HCT116 (cell line): ENCODE measurements at regions not wholly inside any gene's neighbourhood (a gene's known extent, or its start where the extent isn't known, plus 50 kb on each side); places are given as distances from the start of the nearest gene placed in this dataset.

ENCODE experiments used
- ATAC-seq: fragments of 200-7000 bp; cut with Tn5 transposase; 2 replicates; pipeline ENCODE4 v1.9.1; 2020; ENCODE audit warnings: mild to moderate bottlenecking, moderate library complexity
- BruUV-seq: library from RNA; stranded (reverse); fragments of 400-500 nt; replicated peaks from 2 replicates; lab custom pipeline; 2021; lab: Mats Ljungman, UMichigan
- CTCF ChIA-PET: fragments of 300-600 bp; sonication (Branson Sonifier 250); formaldehyde crosslinking; loops from one replicate; lab custom pipeline; 2021; ENCODE audit warnings: antibody characterized with exemption; lab: Charles Lee
- POLR2A ChIA-PET: fragments of 300-600, 350-600 bp; sonication (Branson Sonifier 250); formaldehyde crosslinking; loops from one replicate; lab custom pipeline; 2021; ENCODE audit warnings: antibody characterized with exemption; lab: Charles Lee
- RAD21 ChIA-PET, 2 experiments: fragments of 300-600 bp; sonication (Branson Sonifier 250); formaldehyde crosslinking; loops; one replicate each; lab custom pipeline; 2023; ENCODE audit warnings: low total read pairs in 2 of 2; ENCODE audit not compliant: uncharacterized antibody in 2 of 2, unreplicated experiment in 2 of 2, low non-redundant PET in 1 of 2; lab: Charles Lee
- DNase-seq: peaks from one replicate; pipeline ENCODE4 v3.0.0-alpha.2; 2010; ENCODE audit warnings: low read depth, low spot score
- H2AFZ ChIP-seq: fragments of 200-600 bp; shearing (Covaris generic), sonication (generic); 2 replicates; pipeline ENCODE4 v1.6.1; 2017; ENCODE audit warnings: low read depth, mixed run types, mixed read lengths, antibody characterized with exemption, low read length; ENCODE audit not compliant: poor library complexity, severe bottlenecking
- H3K27ac ChIP-seq: 2 replicates; pipeline ENCODE4 v1.5.1; 2012; ENCODE audit warnings: low read depth, low read length
- H3K27me3 ChIP-seq: fragments of 200-600 bp; sonication (generic); 2 replicates; pipeline ENCODE4 v1.6.1; 2016; ENCODE audit warnings: mixed run types, low read length, mixed read lengths; ENCODE audit not compliant: insufficient read depth
- H3K36me3 ChIP-seq, 2 experiments: fragments of 200-500 bp in 1 of 2; fragments of 200-600 bp in 1 of 2; sonication (Bioruptor generic) in 1 of 2; sonication (generic) in 1 of 2; 2 replicates each; pipeline versions ENCODE4 v1.5.1 to v1.6.1; 2014 to 2016; ENCODE audit warnings: low read length in 2 of 2, inconsistent platforms in 1 of 2, mixed read lengths in 1 of 2, mixed run types in 1 of 2; ENCODE audit not compliant: insufficient read depth in 2 of 2, control insufficient read depth in 1 of 2
- H3K4me1 ChIP-seq, 2 experiments: fragments of 200-600 bp in 1 of 2; sonication (generic) in 1 of 2; 2 replicates each; pipeline versions ENCODE4 v1.5.1 to v1.6.1; 2012 to 2017; ENCODE audit warnings: low read length in 2 of 2, inconsistent platforms in 1 of 2, mild to moderate bottlenecking in 1 of 2, mixed read lengths in 1 of 2, mixed run types in 1 of 2, moderate library complexity in 1 of 2; ENCODE audit not compliant: insufficient read depth in 2 of 2, control insufficient read depth in 1 of 2
- H3K4me2 ChIP-seq: fragments of 200-600 bp; sonication (generic); 2 replicates; pipeline ENCODE4 v1.6.1; 2017; ENCODE audit warnings: mixed run types, low read length, mixed read lengths
- H3K4me3 ChIP-seq, 2 experiments: fragments of 200-600 bp in 1 of 2; sonication (generic) in 1 of 2; replicated peaks in 1 of 2; 2 replicates each; pipeline ENCODE4 v1.5.1; 2011 to 2016; ENCODE audit warnings: low read length in 2 of 2, control low read depth in 1 of 2, low read depth in 1 of 2, mild to moderate bottlenecking in 1 of 2, mixed read lengths in 1 of 2, mixed run types in 1 of 2
- H3K79me2 ChIP-seq: fragments of 200-600 bp; sonication (generic); 2 replicates; pipeline ENCODE4 v1.6.1; 2017; ENCODE audit warnings: mild to moderate bottlenecking, mixed run types, low read length, moderate library complexity, mixed read lengths; ENCODE audit not compliant: insufficient read depth
- H3K9ac ChIP-seq: fragments of 200-600 bp; sonication (generic); 2 replicates; pipeline ENCODE4 v1.6.1; 2016; ENCODE audit warnings: low read length, mixed read lengths
- H3K9me2 ChIP-seq: fragments of 200-600 bp; sonication (generic), shearing (Covaris generic); 2 replicates; pipeline ENCODE4 v1.6.1; 2017; ENCODE audit warnings: mixed run types, mild to moderate bottlenecking, moderate library complexity; ENCODE audit not compliant: insufficient read depth
- H3K9me3 ChIP-seq, 2 experiments: fragments of 200-500 bp in 1 of 2; fragments of 200-600 bp in 1 of 2; sonication (Bioruptor generic) in 1 of 2; sonication (generic) in 1 of 2; 2 replicates each; pipeline ENCODE4 v1.6.1; 2014 to 2017; ENCODE audit warnings: low read length in 2 of 2, mixed read lengths in 2 of 2, inconsistent platforms in 1 of 2, low read depth in 1 of 2, mild to moderate bottlenecking in 1 of 2, mixed run types in 1 of 2, moderate library complexity in 1 of 2; ENCODE audit not compliant: control insufficient read depth in 1 of 2, insufficient read depth in 1 of 2
- H4K20me1 ChIP-seq: fragments of 200-600 bp; sonication (generic), shearing (Covaris generic); 2 replicates; pipeline ENCODE4 v1.6.1; 2017; ENCODE audit warnings: mixed run types, mild to moderate bottlenecking, moderate library complexity; ENCODE audit not compliant: insufficient read depth
- CBX3 ChIP-seq: IDR thresholded peaks from 2 replicates; pipeline ENCODE4 v1.6.1; 2012; ENCODE audit warnings: low read depth
- CEBPB ChIP-seq: IDR thresholded peaks from 2 replicates; pipeline ENCODE4 v1.6.1; 2012; ENCODE audit warnings: low read depth
- CTCF ChIP-seq, 3 experiments: fragments of 200-600 bp in 1 of 3; sonication (generic) in 1 of 3; IDR thresholded peaks in 2 of 3; conservative IDR thresholded peaks in 1 of 3; 2 replicates each; pipeline ENCODE4 v1.5.1; 2012 to 2017; ENCODE audit warnings: low read depth in 2 of 3, low read length in 2 of 3, antibody characterized with exemption in 1 of 3, borderline replicate concordance in 1 of 3, control low read depth in 1 of 3, mild to moderate bottlenecking in 1 of 3, mixed read lengths in 1 of 3, mixed run types in 1 of 3, moderate library complexity in 1 of 3; ENCODE audit not compliant: insufficient read depth in 1 of 3
- EZH2 ChIP-seq: fragments of 200-600 bp; sonication (generic); IDR thresholded peaks from 2 replicates; pipeline ENCODE4 v1.6.1; 2017; ENCODE audit warnings: antibody characterized with exemption, mixed run types
- EZH2phosphoT487 ChIP-seq: fragments of 200-600 bp; IDR thresholded peaks from 2 replicates; pipeline ENCODE4 v1.6.1; 2018; ENCODE audit warnings: antibody characterized with exemption, borderline replicate concordance
- FOSL1 ChIP-seq: IDR thresholded peaks from 2 replicates; pipeline ENCODE4 v1.6.1; 2012; ENCODE audit warnings: low read depth
- JUND ChIP-seq: IDR thresholded peaks from 2 replicates; pipeline ENCODE4 v1.6.1; 2012
- POLR2A ChIP-seq: IDR thresholded peaks from 2 replicates; pipeline ENCODE4 v1.7.0; 2011; ENCODE audit warnings: borderline replicate concordance; ENCODE audit not compliant: insufficient read depth, insufficient read length; ENCODE audit errors: extremely low read depth
- POLR2AphosphoS5 ChIP-seq: IDR thresholded peaks from 2 replicates; pipeline ENCODE4 v1.6.1; 2011; ENCODE audit warnings: mild to moderate bottlenecking, low read depth, low read length, moderate library complexity
- RAD21 ChIP-seq: IDR thresholded peaks from 2 replicates; pipeline ENCODE4 v1.6.1; 2012; ENCODE audit warnings: low read depth, mild to moderate bottlenecking
- SIN3A ChIP-seq: IDR thresholded peaks from 2 replicates; pipeline ENCODE4 v1.6.1; 2012; ENCODE audit warnings: low read depth
- SP1 ChIP-seq: IDR thresholded peaks from 2 replicates; pipeline ENCODE4 v1.6.1; 2012; ENCODE audit warnings: low read depth
- SRF ChIP-seq: IDR thresholded peaks from 2 replicates; pipeline ENCODE4 v1.6.1; 2012; ENCODE audit warnings: low read depth
- TCF7L2 ChIP-seq: IDR thresholded peaks from 2 replicates; pipeline ENCODE4 v1.7.0; 2011; ENCODE audit warnings: borderline replicate concordance, inconsistent platforms; ENCODE audit not compliant: insufficient read depth, insufficient read length; ENCODE audit errors: extremely low read depth
- YY1 ChIP-seq: IDR thresholded peaks from 2 replicates; pipeline ENCODE4 v1.6.1; 2011; ENCODE audit warnings: low read length, low read depth, moderate library complexity, mild to moderate bottlenecking; ENCODE audit not compliant: insufficient replicate concordance; ENCODE audit errors: extremely low read depth
- ZFX ChIP-seq: fragments of 450-650 bp; IDR thresholded peaks from 2 replicates; pipeline ENCODE4 v1.6.1; 2017
- ZNF274 ChIP-seq: fragments of 200-500 bp; sonication (Bioruptor generic); IDR thresholded peaks from 2 replicates; pipeline ENCODE4 v1.6.1; 2014; ENCODE audit warnings: mild to moderate bottlenecking, low read depth, low read length, inconsistent platforms
- intact Hi-C: fragments of 100-400 bp; cut with micrococcal nuclease; formaldehyde crosslinking; loops from 2 replicates; pipeline ENCODE4 v1.10.0; 2022
- TF ChIP-seq, protein P1 (sequence below): IDR thresholded peaks from 2 replicates; pipeline ENCODE4 v1.6.1; 2012

- RAD21 ChIA-PET = no interaction called here
These were observed 290.5 kb downstream of the IGSF11 start for GRCh38 chr3:118744186-118744585.

GRCh38 chr3:118754406-118755252 lies 280.0 kb downstream of the IGSF11 start:
- no peak overlapping the region for H3K4me2 ChIP-seq
- TF ChIP-seq SIN3A = no peak
- no peak for TF ChIP-seq TCF7L2
- no peak for TF ChIP-seq YY1
- no peak for TF ChIP-seq POLR2AphosphoS5
- TF ChIP-seq ZNF274 = no peak
- TF ChIP-seq POLR2A = no peak
- no peak for TF ChIP-seq ZFX
- TF ChIP-seq CBX3 = no peak
- TF ChIP-seq EZH2 = no peak
- no peak for TF ChIP-seq CTCF (IDR thresholded peaks at IDR 0.05 in 2 of 3, conservative IDR thresholded peaks at IDR 0.05 in 1 of 3; ENCODE audit: borderline replicate concordance in 1 of 3, insufficient read depth in 1 of 3, low read depth in 2 of 3, low read length in 2 of 3)
- TF ChIP-seq SP1 = no peak
- TF ChIP-seq, protein P1, sequence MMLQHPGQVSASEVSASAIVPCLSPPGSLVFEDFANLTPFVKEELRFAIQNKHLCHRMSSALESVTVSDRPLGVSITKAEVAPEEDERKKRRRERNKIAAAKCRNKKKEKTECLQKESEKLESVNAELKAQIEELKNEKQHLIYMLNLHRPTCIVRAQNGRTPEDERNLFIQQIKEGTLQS = no peak
- no peak for TF ChIP-seq RAD21
- no peak for TF ChIP-seq EZH2phosphoT487

More at GRCh38 chr3:118744186-118744585, 290.5 kb downstream of the IGSF11 start:
- ChIA-PET CTCF (no interaction called here), POLR2A (no interaction called here)
- Histone ChIP-seq H4K20me1 (no peaks in the 10 kb centered on the region), H3K4me3 (no peak overlapping the region), H3K9me3 (no peaks in the 10 kb centered on the region), H3K4me2 (no peak overlapping the region), H3K36me3 (no peaks in the 10 kb centered on the region), H3K9ac (no peak overlapping the region), H3K79me2 (peaks cover 38% of the 10 kb centered on the region), H3K4me1 (no peaks in the 10 kb centered on the region; a peak in 1 of 4 replicates), H3K9me2 (no peaks in the 10 kb centered on the region), H3K27me3 (no peaks in the 10 kb centered on the region), H2AFZ (no peak overlapping the region), H3K27ac (no peak overlapping the region)
- no TSS peak for BruUV-seq
- intact Hi-C loops = no loop called here
- TF ChIP-seq POLR2A (no peak), CEBPB (no peak), JUND (no peak), EZH2 (no peak), YY1 (no peak), SP1 (no peak), ZNF274 (no peak), FOSL1 (no peak), SRF (no peak)
- TF ChIP-seq, protein P1 = no peak
- DNase-seq (no peak), ATAC-seq (no peak)

More at GRCh38 chr3:118754406-118755252, 280.0 kb downstream of the IGSF11 start:
- Histone ChIP-seq H4K20me1 (no peaks in the 10 kb centered on the region), H2AFZ (no peak overlapping the region), H3K4me1 (no peaks in the 10 kb centered on the region), H3K9me3 (no peaks in the 10 kb centered on the region), H3K9ac (no peak overlapping the region), H3K27ac (no peak overlapping the region), H3K27me3 (no peaks in the 10 kb centered on the region), H3K4me3 (no peak overlapping the region), H3K36me3 (no peaks in the 10 kb centered on the region), H3K79me2 (peaks cover 23% of the 10 kb centered on the region), H3K9me2 (no peaks in the 10 kb centered on the region; the same call in 1 of the 2 replicates)
- intact Hi-C loops = no loop called here
- no peak for DNase-seq
- BruUV-seq = no TSS peak
- CTCF ChIA-PET = no interaction called here
- RAD21 ChIA-PET = no interaction called here
- POLR2A ChIA-PET = no interaction called here
- no peak for ATAC-seq
